GM18867 (cell line): ENCODE measurements at regions not wholly inside any gene's neighbourhood (a gene's known extent, or its start where the extent isn't known, plus 50 kb on each side); places are given as distances from the start of the nearest gene placed in this dataset.

Experiments used
- ATAC-seq: cut with Tn5 transposase; IDR thresholded peaks from one replicate; pipeline ENCODE4 v1.9.1; 2021; ENCODE audit warnings: mild to moderate bottlenecking, moderate library complexity; ENCODE audit not compliant: unreplicated experiment

DNA sequence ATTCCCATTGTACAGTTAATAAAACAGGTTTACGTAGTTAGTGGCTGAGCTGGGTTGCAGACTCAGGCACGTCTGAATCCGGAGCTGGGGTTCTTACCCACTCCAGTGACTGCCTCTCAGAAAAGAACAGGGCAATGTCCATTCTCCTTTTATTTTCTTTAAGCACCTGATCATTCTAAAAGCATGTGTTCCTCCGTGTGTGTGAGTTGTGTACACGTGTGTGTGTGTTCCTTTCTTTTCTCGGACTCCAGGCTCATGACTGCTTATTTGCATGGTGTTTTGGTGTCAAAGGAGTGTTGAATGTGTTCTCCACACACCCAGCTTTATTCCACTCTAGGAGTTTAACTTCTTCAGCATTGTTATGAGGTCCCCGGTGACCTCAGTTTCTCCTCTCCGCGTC lies 260.1 kb downstream of the SNX10 start:
- no peak for ATAC-seq

- ATAC-seq, result no peak
Measured at GRCh38 chr7:26553128-26553527, 261.5 kb downstream of the SNX10 start.

DNA sequence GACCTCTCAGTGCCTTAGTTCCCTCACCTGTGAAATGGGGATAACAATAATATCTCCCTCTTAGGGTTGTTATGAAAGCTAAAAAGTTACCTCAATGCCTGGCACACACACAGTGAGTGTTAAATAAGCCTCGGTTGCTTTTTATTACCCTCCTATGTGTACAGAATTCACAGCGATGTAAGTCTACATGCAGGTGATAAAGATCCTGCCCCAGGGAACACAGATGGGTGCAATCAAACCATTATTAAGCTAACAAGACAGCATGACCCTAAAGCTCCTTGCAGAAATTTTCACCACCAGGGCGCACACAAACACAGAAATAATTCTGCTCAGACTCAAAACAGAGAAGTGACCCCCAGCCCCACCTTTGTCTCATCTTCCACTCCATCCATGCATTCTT lies 261.9 kb downstream of the SNX10 start:
- no peak for ATAC-seq

- ATAC-seq, result no peak
Measured at GRCh38 chr7:26554952-26555351, 263.3 kb downstream of the SNX10 start.

GRCh38 chr7:26556061-26556881 lies 264.6 kb downstream of the SNX10 start:
- ATAC-seq, result no peak

GRCh38 chr7:26560526-26561256 lies 269.0 kb downstream of the SNX10 start:
- no peak for ATAC-seq

- ATAC-seq, result no peak
Measured at GRCh38 chr7:26562841-26563240, 271.2 kb downstream of the SNX10 start.

- no peak for ATAC-seq
Measured at GRCh38 chr7:26563406-26563805, 271.7 kb downstream of the SNX10 start.

GRCh38 chr7:26567266-26567665 lies 275.6 kb downstream of the SNX10 start:
- ATAC-seq, result no peak

DNA sequence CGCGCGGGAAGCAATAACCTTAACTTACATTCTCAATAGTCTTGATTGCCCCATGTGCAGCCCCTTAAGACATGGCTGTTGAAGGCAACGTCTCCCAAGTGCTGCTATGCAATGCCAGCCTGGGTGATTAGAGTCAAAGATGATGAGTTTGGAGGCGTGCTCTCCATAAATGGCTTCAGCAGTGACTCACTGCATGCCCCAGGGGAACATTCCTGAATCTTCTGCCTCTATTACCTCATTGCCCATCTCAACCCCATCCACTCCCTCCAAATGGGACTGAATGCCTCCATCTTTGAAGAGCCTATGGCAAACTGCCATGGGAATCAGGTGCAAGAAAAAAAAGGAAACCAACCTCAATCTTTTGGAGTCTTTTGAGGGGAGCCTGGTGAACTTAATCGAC lies 282.8 kb downstream of the SNX10 start:
- no peak for ATAC-seq

DNA sequence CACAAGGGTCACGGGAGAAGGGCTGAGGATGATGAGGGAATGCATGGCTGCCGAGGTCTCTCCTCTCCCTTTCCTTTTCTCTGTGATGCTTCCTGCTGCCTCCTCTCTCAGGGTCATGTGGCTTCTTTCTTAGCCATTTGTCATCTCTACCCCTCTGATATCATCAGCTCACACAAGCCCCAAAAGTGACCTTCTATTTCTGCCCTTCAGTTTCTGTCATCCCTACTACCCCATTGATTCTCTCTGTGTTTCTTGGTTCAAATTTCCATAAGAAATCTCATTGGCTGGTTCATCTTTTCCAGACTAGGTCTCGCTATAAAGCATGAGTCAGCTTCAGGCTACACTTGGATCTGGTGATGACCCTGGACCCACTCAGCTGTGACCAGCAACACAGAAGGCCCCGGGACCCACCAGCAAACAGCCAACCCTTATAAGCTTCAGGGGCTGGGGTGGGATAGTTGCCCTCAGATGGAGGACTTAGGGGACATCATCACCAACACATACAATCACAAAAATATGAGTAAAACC lies 284.3 kb downstream of the SKAP2 start:
- ATAC-seq, result no peak

DNA sequence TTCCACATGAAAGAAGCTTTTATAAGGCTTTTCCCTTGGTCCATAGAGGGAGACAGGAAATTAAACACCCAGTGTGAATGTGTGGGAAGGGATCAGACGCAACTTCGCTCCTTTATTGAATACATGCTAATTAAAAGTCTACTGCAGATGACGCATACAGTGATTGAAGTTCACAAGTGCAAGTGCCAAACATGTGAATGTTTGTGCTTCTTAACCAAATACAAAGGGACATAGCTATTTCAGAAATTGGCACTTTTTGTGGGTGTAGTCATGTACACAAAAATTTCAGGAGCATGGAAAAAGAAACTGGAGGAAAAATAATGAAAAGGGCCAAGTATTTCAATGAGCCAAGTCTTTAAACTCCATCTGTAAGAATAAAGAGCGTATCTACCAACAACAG lies 283.7 kb downstream of the SKAP2 start:
- ATAC-seq, result no peak

GRCh38 chr7:26583094-26583648 lies 281.2 kb downstream of the SKAP2 start:
- no peak for ATAC-seq

DNA sequence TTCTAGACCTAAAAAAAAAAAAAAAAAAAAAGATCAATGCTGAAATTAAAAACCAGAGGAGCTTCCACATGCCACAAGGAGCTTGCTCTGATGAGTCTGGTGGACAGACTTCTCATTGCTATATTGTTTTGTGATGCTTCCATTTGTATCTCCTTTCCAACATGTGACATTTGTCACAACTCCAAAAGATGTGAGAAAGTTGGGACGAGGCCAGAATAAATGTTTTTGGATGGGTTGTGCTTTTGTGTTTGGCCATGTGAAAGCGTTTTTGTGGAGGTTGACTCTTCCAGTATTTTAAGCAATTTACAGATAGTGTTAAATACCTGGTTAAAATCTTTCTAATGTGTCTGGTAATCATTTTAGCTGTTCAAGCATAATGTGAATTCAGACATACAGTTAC lies 280.1 kb downstream of the SKAP2 start:
- ATAC-seq, result no peak

GRCh38 chr7:26584987-26585665 lies 279.3 kb downstream of the SKAP2 start:
- ATAC-seq, result no peak

- ATAC-seq, result no peak
Measured at GRCh38 chr7:26587536-26587935, 276.9 kb downstream of the SKAP2 start.

DNA sequence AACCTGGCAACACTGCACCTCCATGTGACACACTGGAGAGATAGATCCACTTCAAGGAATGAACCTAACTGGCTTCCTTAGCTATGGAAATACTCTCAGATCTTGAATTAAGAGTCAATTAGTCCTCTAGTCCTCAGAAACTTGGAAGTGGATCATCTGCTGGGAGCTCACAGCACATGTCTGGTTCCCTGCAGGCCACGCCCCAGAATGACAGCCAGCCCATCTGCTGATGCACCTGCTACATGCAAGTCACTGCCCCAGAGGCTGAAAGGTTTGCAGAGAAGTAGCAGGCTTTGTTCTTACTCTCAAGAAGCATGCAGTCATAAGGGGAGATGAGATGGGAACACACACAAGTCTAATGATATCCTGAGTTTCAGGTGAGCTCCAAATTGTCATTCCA lies 275.9 kb downstream of the SKAP2 start:
- ATAC-seq, result no peak

- ATAC-seq, result no peak
Measured at GRCh38 chr7:26590709-26591108, 273.7 kb downstream of the SKAP2 start.

DNA sequence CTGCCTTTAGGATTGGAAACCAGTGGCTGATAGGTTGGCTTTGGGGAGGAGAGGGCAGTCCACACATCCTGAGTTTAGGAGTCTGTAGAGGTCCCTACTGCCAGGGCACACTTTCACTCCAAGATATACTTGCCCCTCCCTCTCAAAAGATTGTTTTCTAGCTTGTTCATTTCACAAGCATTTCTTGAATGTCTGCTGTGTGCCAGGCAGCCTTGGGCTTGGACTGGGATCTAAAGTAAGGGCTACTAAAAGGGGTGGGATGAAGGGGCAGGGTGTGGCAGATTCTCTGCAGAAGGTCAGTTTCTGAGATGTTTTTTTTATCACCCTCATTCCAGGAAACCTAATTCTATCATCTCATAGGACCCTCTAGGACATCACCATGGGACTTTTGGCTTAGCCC lies 272.4 kb downstream of the SKAP2 start:
- ATAC-seq, result no peak

- ATAC-seq, result no peak
Measured at GRCh38 chr7:26593393-26593792, 271.0 kb downstream of the SKAP2 start.

DNA sequence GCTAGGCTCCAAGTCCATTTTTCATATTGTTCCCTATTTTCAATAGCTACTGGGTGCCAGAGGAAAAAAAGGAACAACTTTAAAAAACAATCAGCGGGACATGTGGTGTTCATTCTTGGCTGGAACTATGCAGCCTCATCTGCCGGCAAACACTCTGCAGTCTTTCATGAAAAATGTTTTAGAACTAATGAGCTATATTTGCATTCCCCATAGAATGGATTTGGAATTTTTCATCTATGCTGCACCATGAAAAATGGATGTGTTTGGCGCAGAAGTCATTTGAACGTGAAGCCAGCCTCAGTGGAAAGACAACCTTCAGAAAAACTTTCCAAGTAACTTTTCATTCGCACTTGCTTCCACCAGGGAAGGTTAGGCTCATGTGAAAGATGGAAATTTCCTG lies 270.5 kb downstream of the SKAP2 start:
- no peak for ATAC-seq
